ENCODE measurements at regions not wholly inside any gene's neighbourhood (a gene's known extent, or its start where the extent isn't known, plus 50 kb on each side); places are given as distances from the start of the nearest gene placed in this dataset.

DNA sequence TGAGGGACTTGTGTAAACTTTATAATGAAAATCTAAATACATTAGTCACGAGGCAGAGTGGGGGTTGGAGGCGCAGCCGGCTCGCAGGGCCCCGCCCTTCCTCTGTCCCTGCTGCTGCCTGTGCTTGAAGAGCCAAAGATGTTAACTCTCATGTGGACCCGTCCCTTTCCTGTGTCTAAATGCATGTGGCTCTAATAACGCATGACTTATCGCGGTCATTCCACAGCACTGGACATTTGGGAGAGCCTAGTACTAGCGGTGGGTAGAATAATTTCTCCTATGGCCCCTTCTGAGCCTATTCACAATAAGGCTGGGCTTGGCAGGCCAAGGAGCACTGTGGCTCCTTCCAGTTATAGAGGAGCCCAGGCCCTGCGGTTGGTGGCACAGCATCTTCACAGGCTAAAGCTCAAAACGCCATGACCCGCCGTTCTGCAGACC lies 82.3 kb upstream of the SIMC1 start:
- TF ChIP-seq, protein P1, sequence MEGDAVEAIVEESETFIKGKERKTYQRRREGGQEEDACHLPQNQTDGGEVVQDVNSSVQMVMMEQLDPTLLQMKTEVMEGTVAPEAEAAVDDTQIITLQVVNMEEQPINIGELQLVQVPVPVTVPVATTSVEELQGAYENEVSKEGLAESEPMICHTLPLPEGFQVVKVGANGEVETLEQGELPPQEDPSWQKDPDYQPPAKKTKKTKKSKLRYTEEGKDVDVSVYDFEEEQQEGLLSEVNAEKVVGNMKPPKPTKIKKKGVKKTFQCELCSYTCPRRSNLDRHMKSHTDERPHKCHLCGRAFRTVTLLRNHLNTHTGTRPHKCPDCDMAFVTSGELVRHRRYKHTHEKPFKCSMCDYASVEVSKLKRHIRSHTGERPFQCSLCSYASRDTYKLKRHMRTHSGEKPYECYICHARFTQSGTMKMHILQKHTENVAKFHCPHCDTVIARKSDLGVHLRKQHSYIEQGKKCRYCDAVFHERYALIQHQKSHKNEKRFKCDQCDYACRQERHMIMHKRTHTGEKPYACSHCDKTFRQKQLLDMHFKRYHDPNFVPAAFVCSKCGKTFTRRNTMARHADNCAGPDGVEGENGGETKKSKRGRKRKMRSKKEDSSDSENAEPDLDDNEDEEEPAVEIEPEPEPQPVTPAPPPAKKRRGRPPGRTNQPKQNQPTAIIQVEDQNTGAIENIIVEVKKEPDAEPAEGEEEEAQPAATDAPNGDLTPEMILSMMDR (IDR thresholded peaks at IDR 0.05), result no peak
- TF ChIP-seq POLR2AphosphoS5 (IDR thresholded peaks at IDR 0.05; ENCODE audit: low read depth, low read length) (no peak), SIN3A (IDR thresholded peaks at IDR 0.05; ENCODE audit: borderline replicate concordance, insufficient read depth, low read depth, low read length) (no peak)
- TF ChIP-seq, protein P2, sequence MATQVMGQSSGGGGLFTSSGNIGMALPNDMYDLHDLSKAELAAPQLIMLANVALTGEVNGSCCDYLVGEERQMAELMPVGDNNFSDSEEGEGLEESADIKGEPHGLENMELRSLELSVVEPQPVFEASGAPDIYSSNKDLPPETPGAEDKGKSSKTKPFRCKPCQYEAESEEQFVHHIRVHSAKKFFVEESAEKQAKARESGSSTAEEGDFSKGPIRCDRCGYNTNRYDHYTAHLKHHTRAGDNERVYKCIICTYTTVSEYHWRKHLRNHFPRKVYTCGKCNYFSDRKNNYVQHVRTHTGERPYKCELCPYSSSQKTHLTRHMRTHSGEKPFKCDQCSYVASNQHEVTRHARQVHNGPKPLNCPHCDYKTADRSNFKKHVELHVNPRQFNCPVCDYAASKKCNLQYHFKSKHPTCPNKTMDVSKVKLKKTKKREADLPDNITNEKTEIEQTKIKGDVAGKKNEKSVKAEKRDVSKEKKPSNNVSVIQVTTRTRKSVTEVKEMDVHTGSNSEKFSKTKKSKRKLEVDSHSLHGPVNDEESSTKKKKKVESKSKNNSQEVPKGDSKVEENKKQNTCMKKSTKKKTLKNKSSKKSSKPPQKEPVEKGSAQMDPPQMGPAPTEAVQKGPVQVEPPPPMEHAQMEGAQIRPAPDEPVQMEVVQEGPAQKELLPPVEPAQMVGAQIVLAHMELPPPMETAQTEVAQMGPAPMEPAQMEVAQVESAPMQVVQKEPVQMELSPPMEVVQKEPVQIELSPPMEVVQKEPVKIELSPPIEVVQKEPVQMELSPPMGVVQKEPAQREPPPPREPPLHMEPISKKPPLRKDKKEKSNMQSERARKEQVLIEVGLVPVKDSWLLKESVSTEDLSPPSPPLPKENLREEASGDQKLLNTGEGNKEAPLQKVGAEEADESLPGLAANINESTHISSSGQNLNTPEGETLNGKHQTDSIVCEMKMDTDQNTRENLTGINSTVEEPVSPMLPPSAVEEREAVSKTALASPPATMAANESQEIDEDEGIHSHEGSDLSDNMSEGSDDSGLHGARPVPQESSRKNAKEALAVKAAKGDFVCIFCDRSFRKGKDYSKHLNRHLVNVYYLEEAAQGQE (IDR thresholded peaks at IDR 0.05; ENCODE audit: insufficient read depth in 1 of 2, low read depth in 2 of 2, low read length in 1 of 2), result no peak

Measured in Panc1 (cell line).